LNCAP (cell line): ENCODE measurements at regions not wholly inside any gene's neighbourhood (a gene's known extent, or its start where the extent isn't known, plus 50 kb on each side); places are given as distances from the start of the nearest gene placed in this dataset.

Source experiments
- CTCF ChIP-seq: fragments of 450-650 bp; IDR thresholded peaks from 2 replicates; pipeline ENCODE4 v1.5.1; 2017; ENCODE audit warnings: mild to moderate bottlenecking

GRCh38 chr1:30277911-30278310 is 445.5 kb downstream of the MATN1 start:
- TF ChIP-seq CTCF = no peak

- no peak for TF ChIP-seq CTCF
These were observed 446.0 kb downstream of the MATN1 start for GRCh38 chr1:30277415-30277814.

- TF ChIP-seq CTCF = no peak
These were observed 447.2 kb downstream of the MATN1 start for GRCh38 chr1:30275926-30276764.

GRCh38 chr1:30274976-30275621 is 448.3 kb downstream of the MATN1 start:
- TF ChIP-seq CTCF = no peak

GRCh38 chr1:30274173-30274970 is 449.0 kb downstream of the MATN1 start:
- no peak for TF ChIP-seq CTCF

GRCh38 chr1:30273456-30273855 is 449.9 kb downstream of the MATN1 start:
- no peak for TF ChIP-seq CTCF

GRCh38 chr1:30273021-30273325 is 450.4 kb downstream of the MATN1 start:
- no peak for TF ChIP-seq CTCF
